Choroid plexus epithelial cell (primary cell): ENCODE measurements at regions not wholly inside any gene's neighbourhood (a gene's known extent, or its start where the extent isn't known, plus 50 kb on each side); places are given as distances from the start of the nearest gene placed in this dataset.
A peak's percentile ranks its signal among the peaks of the same experiment; 100 is the strongest.

Source experiments
- DNase-seq: peaks from one replicate; pipeline ENCODE4 v3.0.0-alpha.2; 2010; ENCODE audit warnings: low read depth
- H3K4me3 ChIP-seq: 2 replicates; pipeline ENCODE4 v1.5.1; 2011; ENCODE audit warnings: low read depth, mild to moderate bottlenecking, control low read depth, low read length, moderate library complexity
- CTCF ChIP-seq: conservative IDR thresholded peaks from 2 replicates; pipeline ENCODE4 v1.5.1; 2011; ENCODE audit warnings: low read depth, mild to moderate bottlenecking, control low read depth, inconsistent platforms, low read length, moderate library complexity

GRCh38 chr10:59088912-59089573 lies 87.4 kb upstream of the PHYHIPL start:
- no peak for TF ChIP-seq CTCF
- H3K4me3 ChIP-seq, result no peak overlapping the region
- DNase-seq, result no peak

- no peak for DNase-seq
Measured at GRCh38 chr10:59090817-59091622, 85.4 kb upstream of the PHYHIPL start.

GRCh38 chr10:59093461-59093860 lies 83.0 kb upstream of the PHYHIPL start:
- H3K4me3 ChIP-seq, result no peak overlapping the region
- no peak for DNase-seq
- no peak for TF ChIP-seq CTCF

More at GRCh38 chr10:59090817-59091622, 85.4 kb upstream of the PHYHIPL start:
- TF ChIP-seq CTCF, result no peak
- no peak overlapping the region for H3K4me3 ChIP-seq

- no peak overlapping the region for H3K4me3 ChIP-seq
- no peak for DNase-seq
- no peak for TF ChIP-seq CTCF
Measured at GRCh38 chr10:59096631-59097030, 79.8 kb upstream of the PHYHIPL start.

- peak; percentile 59 for DNase-seq
- H3K4me3 ChIP-seq, result no peak overlapping the region
- TF ChIP-seq CTCF, result no peak
Measured at GRCh38 chr10:59098387-59098786, 78.1 kb upstream of the PHYHIPL start.

- DNase-seq, result peak; percentile 9
- H3K4me3 ChIP-seq, result no peak overlapping the region
- no peak for TF ChIP-seq CTCF
Measured at GRCh38 chr10:59098831-59099452, 77.5 kb upstream of the PHYHIPL start.

- DNase-seq, result no peak
- no peak for TF ChIP-seq CTCF
- no peak overlapping the region for H3K4me3 ChIP-seq
Measured at GRCh38 chr10:59099481-59099880, 77.0 kb upstream of the PHYHIPL start.
